ENCODE measurements at regions not wholly inside any gene's neighbourhood (a gene's known extent, or its start where the extent isn't known, plus 50 kb on each side); places are given as distances from the start of the nearest gene placed in this dataset.

GRCh38 chr12:125202421-125202820, 137.2 kb downstream of the AACS start:
- TF ChIP-seq CTCF (IDR thresholded peaks at IDR 0.05; ENCODE audit: poor library complexity, severe bottlenecking): no peak
- no peak for TF ChIP-seq POLR2AphosphoS5 (IDR thresholded peaks at IDR 0.05)
- no peak for TF ChIP-seq MXI1 (conservative IDR thresholded peaks at IDR 0.05; ENCODE audit: poor library complexity, severe bottlenecking)
- TF ChIP-seq SMC3 (conservative IDR thresholded peaks at IDR 0.05; ENCODE audit: poor library complexity): no peak
- no peak for TF ChIP-seq TAF1 (IDR thresholded peaks at IDR 0.05; ENCODE audit: low read depth)
- no peak for TF ChIP-seq EZH2 (IDR thresholded peaks at IDR 0.05; ENCODE audit: borderline replicate concordance, insufficient read depth, low read length, poor library complexity, severe bottlenecking)
- no peak for TF ChIP-seq EP300 (conservative IDR thresholded peaks at IDR 0.05; ENCODE audit: poor library complexity, severe bottlenecking)
- no peak for TF ChIP-seq REST (IDR thresholded peaks at IDR 0.05; ENCODE audit: borderline replicate concordance)
- no peak for TF ChIP-seq RAD21 (conservative IDR thresholded peaks at IDR 0.05)
